ENCODE measurements at regions not wholly inside any gene's neighbourhood (a gene's known extent, or its start where the extent isn't known, plus 50 kb on each side); places are given as distances from the start of the nearest gene placed in this dataset.

DNA sequence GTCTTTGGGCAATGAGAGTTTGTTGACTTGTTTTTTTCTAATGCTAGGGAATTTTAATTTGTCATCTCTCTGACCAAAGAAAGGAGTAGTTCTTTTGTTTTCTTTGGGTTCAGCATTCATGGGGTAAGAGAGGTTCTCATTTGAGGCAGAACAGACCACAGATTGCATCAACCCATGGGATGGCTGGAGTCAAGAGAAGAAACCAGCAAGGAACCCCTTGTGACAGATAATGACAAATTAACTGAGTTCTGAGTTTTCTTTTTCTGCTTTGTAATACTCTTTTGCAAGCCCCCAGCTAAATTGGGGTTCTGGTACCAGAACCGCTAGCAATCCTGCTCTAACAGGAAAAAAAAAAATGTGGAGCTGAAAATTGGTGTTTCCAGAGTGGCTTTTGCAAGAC, 864.1 kb downstream of the DIAPH3 start:
- Histone ChIP-seq H3K9me3 (no peaks in the 10 kb centered on the region), H3K4me1 (peaks cover 26% of the 10 kb centered on the region), H3K36me3 (replicated peaks in 1 of 2; ENCODE audit: insufficient read depth in 1 of 2, low read depth in 2 of 2) (no peaks in the 10 kb centered on the region), H3K4me3 (no peak overlapping the region), H3K27me3 (no peaks in the 10 kb centered on the region), H3K27ac (no peak overlapping the region)
- ATAC-seq: no peak
- intact Hi-C loops (cut with DNase I): no loop called here
- no peak for DNase-seq
- WGBS, 2 donors: 96 to 100% methylated on average over 1 of the region's 1 CpG
- no peak for TF ChIP-seq POLR2A (IDR thresholded peaks at IDR 0.05)
- TF ChIP-seq, protein P1, sequence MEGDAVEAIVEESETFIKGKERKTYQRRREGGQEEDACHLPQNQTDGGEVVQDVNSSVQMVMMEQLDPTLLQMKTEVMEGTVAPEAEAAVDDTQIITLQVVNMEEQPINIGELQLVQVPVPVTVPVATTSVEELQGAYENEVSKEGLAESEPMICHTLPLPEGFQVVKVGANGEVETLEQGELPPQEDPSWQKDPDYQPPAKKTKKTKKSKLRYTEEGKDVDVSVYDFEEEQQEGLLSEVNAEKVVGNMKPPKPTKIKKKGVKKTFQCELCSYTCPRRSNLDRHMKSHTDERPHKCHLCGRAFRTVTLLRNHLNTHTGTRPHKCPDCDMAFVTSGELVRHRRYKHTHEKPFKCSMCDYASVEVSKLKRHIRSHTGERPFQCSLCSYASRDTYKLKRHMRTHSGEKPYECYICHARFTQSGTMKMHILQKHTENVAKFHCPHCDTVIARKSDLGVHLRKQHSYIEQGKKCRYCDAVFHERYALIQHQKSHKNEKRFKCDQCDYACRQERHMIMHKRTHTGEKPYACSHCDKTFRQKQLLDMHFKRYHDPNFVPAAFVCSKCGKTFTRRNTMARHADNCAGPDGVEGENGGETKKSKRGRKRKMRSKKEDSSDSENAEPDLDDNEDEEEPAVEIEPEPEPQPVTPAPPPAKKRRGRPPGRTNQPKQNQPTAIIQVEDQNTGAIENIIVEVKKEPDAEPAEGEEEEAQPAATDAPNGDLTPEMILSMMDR (IDR thresholded peaks at IDR 0.05): no peak

DNA sequence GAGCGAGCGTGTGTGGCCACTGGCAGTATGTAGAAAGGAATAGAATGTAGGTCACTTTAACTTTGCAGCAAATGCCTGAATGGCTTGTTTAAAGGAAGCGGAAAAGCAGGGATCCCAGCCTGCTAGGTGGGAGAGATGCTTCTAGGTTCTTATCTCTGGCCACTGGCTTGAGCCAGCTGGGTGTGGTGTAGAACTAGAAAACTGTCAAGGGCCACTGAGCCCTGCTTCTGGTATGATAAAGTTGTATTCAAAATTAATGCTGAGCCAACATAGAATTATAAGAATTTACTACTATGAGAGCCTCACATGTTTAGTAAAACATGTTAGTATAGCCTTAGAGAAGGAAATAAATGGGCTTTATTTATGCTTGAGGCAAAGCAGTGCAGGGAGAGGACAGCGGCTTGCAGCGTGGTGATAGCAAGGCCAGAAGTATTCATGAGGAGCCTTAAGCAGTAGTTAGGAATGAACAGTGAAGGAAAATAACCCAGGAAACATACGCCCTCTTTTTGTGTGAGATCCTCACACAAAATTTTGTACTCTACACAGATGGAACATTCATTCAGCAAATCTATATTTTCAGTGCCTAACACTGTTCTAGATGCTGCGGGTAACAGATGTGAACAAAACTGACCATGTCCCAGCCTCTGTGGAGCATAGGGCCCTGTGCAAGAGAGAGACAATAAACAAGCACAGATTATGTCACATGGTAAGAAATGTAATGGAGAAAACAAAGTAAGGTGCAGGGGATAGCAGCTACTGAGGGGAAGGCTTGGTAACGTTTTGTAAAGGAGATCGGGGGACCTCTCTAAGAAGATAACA, 863.2 kb downstream of the DIAPH3 start:
- Histone ChIP-seq H3K4me1 (peaks cover 26% of the 10 kb centered on the region), H3K4me3 (no peak overlapping the region), H3K27ac (peak overlapping the region in 3 of 4 donors; percentile 8 to 34 (median 19)), H3K27me3 (no peaks in the 10 kb centered on the region), H3K9me3 (no peaks in the 10 kb centered on the region), H3K36me3 (replicated peaks in 1 of 2; ENCODE audit: insufficient read depth in 1 of 2, low read depth in 2 of 2) (no peaks in the 10 kb centered on the region)
- intact Hi-C loops (cut with DNase I): no loop called here
- DNase-seq (peak in 1 of 4 donors; percentile 24), ATAC-seq (peak; percentile 38)
- WGBS, 2 donors: 72 to 73% methylated on average over 9 of the region's 9 CpGs
- TF ChIP-seq POLR2A (IDR thresholded peaks at IDR 0.05): no peak
- TF ChIP-seq, protein P1 (IDR thresholded peaks at IDR 0.05): no peak

DNA sequence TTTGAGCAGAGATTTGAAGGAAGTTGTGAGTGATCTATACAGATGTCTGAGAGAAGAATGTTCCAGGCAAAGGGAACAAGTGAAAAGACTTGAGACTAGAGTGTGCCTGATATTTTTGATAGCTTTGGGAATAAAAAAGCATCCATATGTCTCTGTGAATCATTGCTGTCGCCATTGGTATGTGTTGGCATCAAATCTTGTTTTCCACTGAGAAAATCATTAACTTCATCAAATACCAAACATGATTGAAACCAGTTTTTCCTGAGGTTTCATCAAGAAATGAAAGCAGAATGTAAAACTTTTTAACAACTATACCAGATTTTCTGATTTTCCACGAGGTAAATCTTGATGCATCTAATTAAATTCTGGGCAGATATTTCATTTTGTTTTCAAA, 862.6 kb downstream of the DIAPH3 start:
- no peaks in the 10 kb centered on the region for H3K36me3 ChIP-seq (replicated peaks in 1 of 2; ENCODE audit: insufficient read depth in 1 of 2, low read depth in 2 of 2)
- no peaks in the 10 kb centered on the region for H3K9me3 ChIP-seq
- 8 to 19% methylated on average over 2 of the region's 2 CpGs for WGBS, 2 donors
- H3K27ac ChIP-seq: peak overlapping the region in 3 of 4 donors; percentile 8 to 34 (median 19)
- no peak overlapping the region for H3K4me3 ChIP-seq
- ATAC-seq (peak; percentile 68), DNase-seq (no peak)
- peaks cover 26% of the 10 kb centered on the region for H3K4me1 ChIP-seq
- H3K27me3 ChIP-seq: no peaks in the 10 kb centered on the region
- intact Hi-C loops (cut with DNase I): no loop called here
- TF ChIP-seq, protein P1 (IDR thresholded peaks at IDR 0.05): no peak
- TF ChIP-seq POLR2A (IDR thresholded peaks at IDR 0.05): no peak

DNA sequence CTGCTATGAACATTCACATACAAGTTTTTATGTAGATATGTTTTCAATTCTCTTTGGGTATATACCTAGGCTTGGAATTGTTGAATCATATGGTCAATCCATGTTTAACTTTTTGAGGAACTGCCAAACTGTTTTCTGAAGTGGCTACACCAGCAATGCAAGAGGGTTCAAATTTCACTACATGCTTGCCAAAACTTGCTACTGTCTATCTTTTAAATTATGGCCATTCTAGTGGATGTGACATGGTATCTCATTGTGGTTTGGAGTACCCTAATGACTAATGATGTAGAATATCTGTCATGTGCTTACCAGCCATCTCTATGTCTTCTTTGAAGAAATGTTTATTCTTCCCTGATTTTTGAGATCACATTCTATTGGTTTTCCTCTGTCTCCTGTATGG, 860.3 kb downstream of the DIAPH3 start:
- H3K27ac ChIP-seq: no peak overlapping the region
- no peaks in the 10 kb centered on the region for H3K9me3 ChIP-seq
- intact Hi-C loops (cut with DNase I): no loop called here
- no peaks in the 10 kb centered on the region for H3K27me3 ChIP-seq
- ATAC-seq (no peak), DNase-seq (no peak)
- peaks cover 26% of the 10 kb centered on the region for H3K4me1 ChIP-seq
- H3K36me3 ChIP-seq (replicated peaks in 1 of 2; ENCODE audit: insufficient read depth in 1 of 2, low read depth in 2 of 2): no peaks in the 10 kb centered on the region
- H3K4me3 ChIP-seq: no peak overlapping the region
- no peak for TF ChIP-seq POLR2A (IDR thresholded peaks at IDR 0.05)
- TF ChIP-seq, protein P1 (IDR thresholded peaks at IDR 0.05): no peak

DNA sequence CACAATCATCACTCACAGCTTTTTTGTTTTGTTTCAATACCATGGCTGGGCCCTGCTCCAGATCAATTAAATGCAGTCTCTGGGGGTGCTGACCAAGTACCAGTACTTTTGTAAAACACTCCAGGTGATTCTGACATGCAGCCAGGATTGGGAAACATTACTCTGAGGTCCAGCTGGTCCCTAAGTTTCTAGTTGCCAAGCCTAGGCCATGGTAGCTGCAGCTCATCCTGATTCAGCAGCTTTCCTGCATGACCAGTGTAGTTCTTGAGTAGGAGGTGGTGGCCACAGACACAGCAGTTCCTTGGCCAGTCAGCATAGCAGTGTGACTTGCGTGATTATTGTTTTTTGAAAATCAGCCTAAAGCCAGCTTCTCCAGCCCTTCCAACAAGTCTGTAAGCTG, 859.1 kb downstream of the DIAPH3 start:
- no peaks in the 10 kb centered on the region for H3K9me3 ChIP-seq
- peak; percentile 41 for ATAC-seq
- intact Hi-C loops (cut with DNase I): no loop called here
- H3K27me3 ChIP-seq: no peaks in the 10 kb centered on the region
- H3K27ac ChIP-seq: no peak overlapping the region
- peaks cover 26% of the 10 kb centered on the region for H3K4me1 ChIP-seq
- 79 to 88% methylated on average over 1 of the region's 1 CpG for WGBS, 2 donors
- no peak for TF ChIP-seq POLR2A (IDR thresholded peaks at IDR 0.05)
- TF ChIP-seq, protein P1 (IDR thresholded peaks at IDR 0.05): no peak
- peak; percentile 32 to 46 (median 41) for DNase-seq
- H3K4me3 ChIP-seq: no peak overlapping the region
- no peaks in the 10 kb centered on the region for H3K36me3 ChIP-seq (replicated peaks in 1 of 2; ENCODE audit: insufficient read depth in 1 of 2, low read depth in 2 of 2)
